Astrocyte of the hippocampus (primary cell): ENCODE measurements at regions not wholly inside any gene's neighbourhood (a gene's known extent, or its start where the extent isn't known, plus 50 kb on each side); places are given as distances from the start of the nearest gene placed in this dataset.
"Not testable (repeated sequence)": the region's sequence is repeated elsewhere in the genome, so short reads cannot be mapped to it uniquely, and the experiment has no call there.

ENCODE experiments used
- DNase-seq: peaks from one replicate; pipeline ENCODE4 v3.0.0; 2011; ENCODE audit warnings: low read depth, low spot score

DNA sequence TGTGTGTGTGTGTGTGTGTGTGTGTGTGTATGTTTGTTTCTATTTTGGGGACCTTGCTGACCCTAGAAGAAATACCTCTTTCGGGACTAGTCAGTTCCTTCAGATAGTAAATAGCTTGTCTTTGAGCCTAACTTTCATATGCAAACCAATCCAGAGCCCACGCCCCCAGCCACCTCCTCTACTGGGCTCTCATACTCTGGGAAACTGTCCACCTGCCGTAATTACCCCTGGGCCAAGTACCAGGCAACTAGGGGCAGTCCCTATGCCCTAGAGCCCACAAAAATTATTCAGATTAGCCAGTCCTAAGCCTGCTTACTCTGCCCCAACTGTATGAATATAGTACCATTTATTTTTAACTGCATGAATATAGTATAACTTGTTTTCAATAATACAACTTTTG lies 970.4 kb downstream of the EPHA4 start:
- DNase-seq: no peak

DNA sequence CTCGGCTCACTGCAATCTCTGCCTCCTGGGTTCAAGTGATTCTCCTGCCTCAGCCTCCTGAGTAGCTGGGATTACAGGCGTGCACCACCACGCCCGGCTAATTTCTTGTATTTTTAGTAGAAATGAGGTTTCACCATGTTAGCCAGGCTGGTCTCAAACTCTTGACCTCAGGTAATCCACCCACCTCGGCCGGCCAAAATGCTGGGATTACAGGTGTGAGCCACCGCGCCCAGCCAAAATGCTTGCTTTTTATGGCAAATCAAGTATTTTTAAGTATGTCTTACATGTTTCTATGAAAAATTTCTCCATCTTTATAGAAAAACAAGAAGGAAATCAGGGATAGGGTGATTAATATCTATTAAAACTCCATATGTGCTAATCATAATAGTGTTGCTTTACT lies 959.1 kb downstream of the EPHA4 start:
- not testable (repeated sequence) for DNase-seq

DNA sequence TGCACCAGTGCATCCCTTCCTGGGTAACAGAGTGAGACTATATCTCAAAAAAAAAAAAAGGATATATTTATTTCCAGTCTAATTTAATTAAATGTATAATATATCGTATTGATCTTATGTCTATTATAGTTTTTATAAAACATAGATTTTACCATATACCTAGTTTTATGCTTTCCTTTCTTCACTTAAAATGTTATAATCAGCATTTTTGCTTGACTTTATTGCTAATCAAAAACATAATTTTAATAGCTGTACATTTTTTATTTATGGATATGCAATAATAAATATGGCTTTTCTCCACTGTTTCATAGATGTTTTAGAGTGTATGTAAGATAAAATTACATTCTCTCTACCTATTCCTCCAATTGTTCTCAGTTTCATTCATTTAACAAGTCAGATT lies 958.0 kb downstream of the EPHA4 start:
- no peak for DNase-seq

DNA sequence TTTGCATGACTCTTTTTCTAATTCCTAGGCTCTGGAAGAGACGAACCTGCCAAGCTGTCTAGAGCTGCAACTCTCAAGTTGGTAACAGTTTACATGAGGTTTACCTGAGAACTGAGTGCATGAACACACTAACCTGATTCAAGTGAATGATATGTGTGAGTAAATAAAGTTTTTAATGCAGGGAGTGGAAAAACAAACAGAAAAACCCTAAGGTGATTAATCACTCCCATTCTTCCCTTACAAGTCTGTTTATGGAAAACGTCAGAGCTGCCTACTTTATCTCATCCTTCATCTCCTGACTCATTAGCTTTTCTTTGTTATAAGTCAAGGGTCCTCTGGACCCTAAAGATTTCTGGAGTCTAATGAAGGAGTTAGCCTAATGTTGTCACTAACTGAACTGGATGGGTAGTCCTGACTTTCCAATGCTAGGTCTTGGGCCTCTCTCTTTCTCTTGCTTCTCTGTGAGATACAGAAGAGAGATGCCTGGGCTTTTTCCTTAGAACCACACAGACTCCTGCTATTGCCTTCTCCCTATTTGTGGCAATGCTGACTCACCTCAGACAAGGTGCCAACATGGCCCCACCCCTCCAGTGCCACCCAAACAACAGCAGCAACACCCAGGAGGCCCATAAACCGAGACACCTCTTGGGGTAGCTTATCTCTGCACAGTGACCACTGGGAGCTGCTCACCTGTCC lies 952.4 kb downstream of the EPHA4 start:
- peak; percentile 68 for DNase-seq

DNA sequence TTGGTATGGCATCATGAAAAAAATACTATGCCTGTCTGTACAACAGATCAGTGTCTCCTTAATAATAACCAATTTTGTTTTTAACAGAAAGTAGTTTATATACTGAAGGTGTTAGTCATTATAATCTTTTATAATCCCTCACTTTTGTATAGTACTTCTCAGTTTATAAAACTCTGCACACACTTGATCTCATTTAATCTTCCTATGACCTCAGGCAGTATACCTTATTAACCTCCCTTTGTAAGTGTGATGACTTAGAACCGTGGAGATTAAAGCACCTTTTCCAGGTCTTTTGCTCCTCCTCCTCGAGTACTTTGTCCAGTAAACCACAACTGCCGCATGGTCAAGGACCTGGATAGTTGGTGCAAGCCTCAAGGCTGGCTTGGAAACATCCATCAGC lies 945.5 kb downstream of the EPHA4 start:
- DNase-seq: no peak

DNA sequence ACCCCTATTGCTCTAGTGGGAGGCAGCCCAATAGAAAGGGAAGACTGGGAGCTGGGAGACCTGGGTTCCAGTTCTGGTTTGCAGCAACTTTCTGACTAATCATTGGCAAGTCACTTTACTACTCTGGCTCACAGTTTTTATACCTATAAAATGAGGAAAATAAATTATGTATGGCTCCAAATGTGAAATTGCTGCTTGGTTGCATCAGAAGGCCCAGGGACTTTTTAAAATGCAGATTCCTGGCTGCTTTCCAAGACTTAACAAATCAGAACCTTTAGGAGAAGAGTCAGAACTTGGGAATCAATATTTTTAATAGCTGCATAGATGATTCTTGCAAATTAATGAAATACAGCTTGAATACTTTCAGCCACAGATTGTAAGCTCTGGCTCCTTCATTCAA lies 943.9 kb downstream of the EPHA4 start:
- no peak for DNase-seq

DNA sequence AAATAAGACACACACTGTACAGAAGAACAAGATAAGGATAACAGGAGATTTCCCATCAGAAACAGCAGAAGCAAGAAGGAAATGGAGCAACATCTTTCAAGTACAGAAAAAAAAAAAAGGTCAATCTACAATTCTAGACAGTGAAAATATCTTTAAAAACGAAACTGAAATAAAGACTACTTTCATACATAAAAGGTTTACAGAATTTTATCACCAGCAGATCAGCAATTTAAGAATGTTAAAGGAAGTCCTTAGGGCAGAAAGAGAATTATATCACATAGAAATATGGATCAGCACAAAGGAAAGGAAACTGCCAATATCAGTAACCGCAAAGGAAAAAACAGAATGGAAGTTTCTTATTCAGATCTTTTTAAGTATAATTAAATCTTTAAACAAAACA lies 931.0 kb downstream of the EPHA4 start:
- DNase-seq: no peak

DNA sequence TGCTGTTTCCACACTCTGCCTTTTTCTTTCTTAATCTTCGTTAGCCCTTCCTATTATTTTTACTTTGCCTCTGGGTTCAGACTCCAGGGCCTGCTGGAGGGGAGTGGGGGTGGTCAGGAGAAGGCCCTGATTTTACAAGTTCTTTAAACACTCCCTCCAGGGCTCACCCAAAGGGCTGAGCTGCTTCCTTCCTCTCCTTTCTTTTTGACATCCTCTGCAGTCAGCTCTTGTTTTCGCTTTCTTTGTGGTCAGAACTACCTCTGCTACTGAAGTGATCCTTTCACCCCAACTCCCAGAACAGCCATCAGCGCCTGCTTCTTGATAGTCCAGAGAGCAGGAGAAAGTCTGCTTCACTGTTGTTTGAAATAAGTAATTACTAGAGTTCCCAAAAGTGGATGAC lies 925.7 kb downstream of the EPHA4 start:
- DNase-seq: no peak

DNA sequence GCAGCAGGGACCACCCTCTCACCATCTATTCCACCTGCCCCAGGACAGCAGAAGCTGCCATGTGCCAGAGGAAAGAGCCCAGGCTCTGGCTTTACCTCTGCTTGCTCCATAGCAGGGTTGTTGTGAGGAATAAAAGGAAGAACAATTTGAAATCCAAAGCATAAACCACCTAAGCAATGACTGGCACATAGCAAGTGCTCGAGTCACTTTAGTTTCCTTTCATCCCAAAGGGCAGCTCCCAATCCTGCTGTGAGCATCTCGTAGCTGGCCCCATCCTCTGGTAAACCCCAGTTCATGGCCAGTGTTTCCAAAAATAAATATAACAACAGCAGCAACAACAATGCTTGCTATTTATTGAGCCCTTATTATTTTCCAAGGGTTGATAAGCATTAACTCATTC lies 923.5 kb downstream of the EPHA4 start:
- DNase-seq: peak; percentile 40

DNA sequence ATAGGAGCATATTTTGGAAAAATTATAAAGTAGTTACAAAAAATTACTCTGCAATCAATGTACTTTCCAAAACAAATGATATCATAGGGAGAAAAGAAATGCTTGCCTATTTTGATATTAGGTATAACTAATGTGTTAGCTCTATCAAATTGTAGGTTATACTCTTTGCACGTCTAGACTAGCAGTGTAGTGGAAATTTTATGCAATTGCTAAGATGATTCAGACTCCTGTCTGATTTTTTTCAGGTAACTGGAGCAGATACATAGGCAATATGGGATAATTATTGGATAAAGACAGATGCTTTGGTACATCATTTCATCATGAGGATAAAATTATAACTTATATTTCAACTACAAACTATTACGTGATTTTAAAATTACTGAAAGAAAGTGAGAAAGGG lies 918.3 kb downstream of the EPHA4 start:
- DNase-seq: no peak

DNA sequence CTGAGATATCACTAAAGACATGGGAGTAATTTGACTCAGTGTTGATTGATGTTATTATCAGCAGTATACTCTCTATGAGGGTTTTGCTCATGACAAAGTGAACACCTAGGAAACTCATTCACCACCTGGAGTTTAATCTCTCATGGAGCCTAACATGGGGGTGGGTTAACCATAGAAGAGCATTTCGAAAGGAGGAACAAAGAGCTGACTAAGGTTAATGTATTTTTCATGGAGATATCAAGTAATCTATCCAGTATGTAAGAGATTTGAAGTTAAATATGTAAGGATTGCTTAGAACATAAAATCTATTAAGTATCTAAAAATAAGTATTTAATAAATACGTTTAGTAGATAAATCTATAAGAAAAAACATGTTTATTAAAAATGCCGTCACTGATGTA lies 917.8 kb downstream of the EPHA4 start:
- DNase-seq: no peak

DNA sequence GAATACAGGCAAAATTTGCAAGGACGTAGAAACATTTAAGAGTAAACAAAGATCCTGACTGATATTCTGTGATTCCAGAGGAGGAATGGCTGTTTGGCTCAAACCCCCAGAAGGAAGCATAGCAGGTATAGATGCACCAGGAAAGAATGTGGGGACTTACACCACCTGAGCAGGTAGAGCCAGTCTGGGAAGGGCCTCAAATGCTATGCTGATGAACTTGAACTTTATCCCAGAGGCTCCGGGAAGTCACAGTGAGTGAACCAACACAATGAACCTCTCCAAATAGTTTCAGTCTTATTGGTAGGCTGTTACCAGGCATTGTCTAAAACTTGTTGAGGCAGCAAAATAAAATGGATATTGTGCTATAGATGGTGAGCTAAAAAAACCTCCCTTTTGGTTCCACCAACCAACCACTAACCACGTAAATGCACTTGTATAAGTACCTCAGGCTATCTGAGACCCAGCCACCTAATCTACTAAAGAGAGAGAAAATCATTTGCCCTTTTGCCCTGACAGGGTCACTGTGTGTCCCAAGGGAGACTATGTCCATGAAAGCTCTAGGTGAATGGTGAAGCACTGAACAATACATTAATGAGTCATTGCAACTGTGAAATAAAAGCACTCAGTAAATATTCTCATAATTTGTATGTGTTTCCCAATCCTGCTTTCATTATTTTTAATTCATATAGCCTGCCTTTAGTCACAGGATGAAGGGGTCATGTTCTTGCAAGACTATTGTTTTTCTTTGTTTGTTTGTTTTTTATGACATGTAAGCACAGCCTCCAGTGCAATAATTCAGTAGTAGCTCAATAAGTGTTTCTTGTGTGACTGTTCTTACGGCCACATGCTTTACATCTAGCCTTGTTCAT lies 911.6 kb downstream of the EPHA4 start:
- DNase-seq: no peak

DNA sequence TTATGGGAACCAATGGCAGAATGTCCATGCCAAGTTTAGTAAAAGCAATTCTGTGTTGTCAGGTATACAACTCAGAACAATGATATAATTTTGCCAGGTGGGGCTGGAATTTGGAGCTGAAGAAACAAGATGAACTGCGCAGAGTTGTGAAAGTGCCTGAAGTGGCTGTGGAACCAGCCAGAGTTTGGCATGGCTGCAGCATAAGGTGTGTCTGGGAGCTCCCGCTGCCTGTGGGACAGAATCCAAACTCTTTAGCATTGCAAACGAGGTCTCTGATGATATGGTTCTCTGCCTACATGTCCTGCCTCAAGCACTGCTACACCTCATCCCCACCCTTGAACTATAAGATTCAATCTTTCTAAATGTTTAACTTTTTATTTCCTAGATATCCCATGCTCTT lies 909.7 kb downstream of the EPHA4 start:
- DNase-seq: no peak

DNA sequence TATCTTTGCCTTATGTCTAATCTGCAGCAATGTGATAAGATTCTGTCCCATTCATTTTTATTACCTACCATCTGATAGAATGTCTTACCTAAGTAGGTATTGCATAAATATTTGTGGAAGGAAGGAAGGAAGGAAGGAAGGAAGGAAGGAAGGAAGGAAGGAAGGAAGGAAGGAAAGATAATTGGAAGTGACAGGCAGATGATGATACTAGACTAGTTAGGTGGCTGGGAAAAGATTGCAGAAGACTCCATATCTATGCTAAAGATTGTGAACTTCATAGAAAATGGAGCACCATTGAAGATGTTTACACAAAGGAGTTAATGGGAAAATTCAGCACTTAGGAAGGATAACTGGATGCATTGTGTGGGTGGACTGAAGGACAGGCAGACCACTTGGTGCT lies 909.0 kb downstream of the EPHA4 start:
- no peak for DNase-seq

DNA sequence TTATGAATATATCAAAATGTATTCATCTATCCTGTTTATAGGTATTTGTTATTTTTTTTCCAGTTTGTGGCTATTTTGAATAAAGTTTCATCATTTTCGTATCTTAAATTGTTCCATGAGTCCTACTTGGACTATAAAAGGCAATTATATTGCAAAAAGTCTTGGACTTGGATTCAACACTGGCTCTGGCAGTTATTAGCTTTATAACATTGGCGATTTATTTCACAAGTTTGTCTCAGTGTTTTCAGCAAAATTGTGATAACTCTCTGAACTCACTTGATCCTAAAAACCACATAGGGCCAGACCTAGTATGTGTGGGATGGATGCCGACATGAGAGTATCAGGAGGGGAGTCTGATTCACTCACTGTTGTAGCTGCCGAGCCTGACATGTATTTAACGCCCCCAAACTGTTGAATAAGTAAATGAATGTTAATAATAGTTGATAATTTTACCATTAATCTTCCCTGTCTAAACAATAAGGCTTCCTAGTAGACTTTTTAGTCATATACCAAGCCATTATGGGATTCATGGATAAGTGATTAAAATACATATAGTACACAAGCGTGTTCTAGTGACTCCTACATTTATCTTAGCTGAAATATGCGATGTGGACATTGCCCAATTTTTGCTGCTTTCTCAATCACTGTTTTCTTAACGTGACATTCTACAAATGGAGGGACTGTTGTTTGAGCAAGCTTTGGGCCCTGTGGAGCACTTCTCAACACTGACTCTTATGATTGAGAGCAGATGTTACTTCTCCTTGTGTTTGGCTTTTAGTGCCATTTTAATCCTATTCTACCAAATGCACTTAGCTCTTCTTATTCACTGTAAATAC lies 907.6 kb downstream of the EPHA4 start:
- no peak for DNase-seq

DNA sequence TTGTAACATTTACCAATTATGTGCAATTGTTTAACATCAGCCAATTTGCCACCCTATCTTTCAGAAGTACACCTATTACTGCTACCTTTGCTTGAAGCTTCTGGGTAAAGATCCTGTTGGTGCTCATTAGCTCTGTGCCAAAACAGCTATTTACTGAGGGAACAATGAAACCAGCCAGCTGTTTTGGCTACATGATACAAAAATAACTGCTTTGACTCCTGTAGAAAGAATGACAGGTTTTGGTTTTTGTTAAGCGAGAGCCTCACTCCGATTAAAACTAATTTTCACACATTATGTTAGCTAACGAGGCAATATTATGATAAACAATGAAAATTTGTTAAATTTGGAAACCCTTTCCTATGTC lies 907.0 kb downstream of the EPHA4 start:
- no peak for DNase-seq

DNA sequence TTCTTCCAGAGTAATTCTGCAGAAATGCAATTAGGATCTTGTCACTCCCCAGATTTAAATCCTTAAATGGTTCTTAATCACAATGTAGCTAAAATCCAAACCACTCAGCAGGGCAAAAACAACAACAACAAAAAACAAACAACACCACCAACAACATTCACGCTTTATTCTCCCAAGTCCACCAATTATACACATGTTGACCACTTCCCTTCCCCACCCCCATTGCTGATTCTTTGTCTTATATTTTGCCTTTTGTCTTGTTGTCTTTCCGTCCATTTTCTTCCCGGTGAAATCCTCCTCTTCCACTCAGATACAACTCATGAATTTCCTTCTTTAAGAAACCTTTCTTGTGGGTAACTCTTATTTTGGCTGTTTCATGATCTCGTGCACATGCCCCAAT lies 902.8 kb downstream of the EPHA4 start:
- no peak for DNase-seq

DNA sequence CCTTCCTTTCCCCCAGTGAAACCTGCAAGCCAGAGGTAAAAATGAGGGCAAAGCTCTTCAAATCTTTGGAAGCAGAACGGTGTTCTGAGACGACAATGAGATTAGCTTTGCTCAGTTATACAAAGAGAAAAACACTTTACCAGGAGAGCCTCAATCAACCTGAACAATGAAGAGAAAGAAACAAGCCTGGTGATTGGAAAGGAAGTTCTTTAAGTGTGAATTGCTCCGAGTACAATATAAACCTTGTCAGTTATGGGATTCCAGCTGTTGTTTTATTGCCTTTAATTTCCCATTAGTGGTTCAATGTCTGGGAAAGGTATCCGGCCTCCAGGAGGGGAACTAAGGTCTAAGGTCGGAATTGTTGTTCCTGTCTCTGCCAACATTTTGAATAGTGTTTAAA lies 901.6 kb downstream of the EPHA4 start:
- no peak for DNase-seq

DNA sequence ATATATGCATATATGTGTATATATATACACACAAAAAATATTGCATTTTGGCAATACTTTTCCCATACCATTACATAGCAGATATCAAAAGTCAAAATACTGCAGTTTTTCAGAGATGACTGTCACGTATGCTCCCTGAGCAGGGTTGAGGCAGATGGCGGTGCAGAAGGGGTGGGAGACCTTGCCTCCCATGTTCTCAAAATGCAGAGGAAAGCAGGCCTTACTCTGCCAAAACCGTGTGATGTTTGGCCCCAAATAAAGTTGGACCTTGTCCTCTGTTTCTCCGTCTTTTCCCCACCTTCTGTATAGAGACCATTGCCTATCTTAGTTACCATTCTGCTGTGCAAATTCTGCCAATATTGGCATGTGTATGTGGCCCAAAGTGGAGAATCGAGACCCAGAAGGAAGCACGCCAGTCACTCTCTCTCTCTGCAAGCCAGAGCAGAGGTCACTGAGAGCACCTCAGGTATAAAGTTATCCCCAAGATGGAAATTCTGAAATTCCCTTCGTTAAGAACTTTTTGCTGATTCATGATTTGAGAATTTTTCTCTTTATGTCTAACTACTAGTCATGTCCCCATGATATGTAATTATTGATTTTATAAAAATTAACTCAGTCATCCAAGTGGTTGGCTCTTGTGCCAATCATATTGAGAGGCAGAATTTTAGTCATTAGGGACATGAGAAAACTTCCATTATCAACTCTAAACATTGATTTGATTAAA lies 898.8 kb downstream of the EPHA4 start:
- no peak for DNase-seq

DNA sequence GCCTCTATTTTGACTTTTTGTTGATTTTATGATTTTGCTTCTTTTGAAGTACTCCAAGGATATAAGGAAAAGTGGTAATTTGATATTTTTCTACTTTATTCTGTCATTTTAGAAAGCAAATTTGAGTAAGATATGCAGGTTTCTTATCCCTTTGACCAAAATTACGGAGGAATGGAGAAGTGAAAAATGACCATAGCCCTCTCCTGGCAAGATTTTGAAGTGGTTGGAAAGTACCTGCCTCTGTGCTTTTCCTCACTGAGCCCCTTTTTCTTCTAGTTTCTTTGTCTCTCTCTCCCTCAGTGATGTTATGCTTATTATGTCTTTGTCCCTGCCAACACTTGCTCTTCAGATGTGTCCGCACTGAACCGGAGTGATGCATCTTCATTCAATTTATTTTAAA lies 898.1 kb downstream of the EPHA4 start:
- DNase-seq: no peak

DNA sequence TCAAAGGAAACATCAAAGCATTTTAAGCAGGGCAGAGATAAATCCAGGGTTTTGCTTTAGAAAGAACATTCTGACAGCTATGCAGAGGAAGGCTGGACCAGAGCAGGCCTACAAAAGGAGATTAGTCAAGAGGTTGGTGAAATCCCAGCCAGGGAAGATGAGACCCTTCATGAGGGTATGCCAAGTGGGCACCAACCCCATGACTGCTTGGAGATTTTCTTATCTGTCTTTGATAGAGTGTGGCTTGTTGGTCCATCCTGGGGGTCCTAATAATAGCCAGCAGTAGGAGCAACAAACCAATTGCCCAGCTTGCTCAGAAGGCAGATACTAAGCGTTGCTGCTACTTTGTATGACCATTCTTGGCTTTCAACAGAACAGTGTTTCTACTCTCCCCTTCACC lies 895.4 kb downstream of the EPHA4 start:
- no peak for DNase-seq

DNA sequence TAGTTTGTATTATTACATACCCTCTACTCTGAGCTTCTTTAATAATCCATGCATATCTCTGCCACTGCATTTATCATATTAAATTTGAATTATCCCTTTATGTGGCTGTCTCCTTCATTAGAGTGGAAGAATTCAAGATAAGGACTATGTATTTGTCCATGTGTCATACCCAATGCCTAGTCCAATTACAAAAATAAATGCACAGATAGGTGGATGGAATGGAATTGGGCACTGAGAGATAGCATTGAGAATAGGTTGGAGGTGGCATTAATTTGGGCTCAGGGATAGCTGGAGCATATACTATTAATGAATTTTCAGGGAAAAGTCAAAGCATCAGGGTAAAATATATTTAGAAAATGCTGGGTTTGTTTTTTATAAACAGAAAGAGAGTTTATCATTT lies 893.2 kb downstream of the EPHA4 start:
- DNase-seq: no peak
